ENCODE measurements at regions not wholly inside any gene's neighbourhood (a gene's known extent, or its start where the extent isn't known, plus 50 kb on each side); places are given as distances from the start of the nearest gene placed in this dataset.

DNA sequence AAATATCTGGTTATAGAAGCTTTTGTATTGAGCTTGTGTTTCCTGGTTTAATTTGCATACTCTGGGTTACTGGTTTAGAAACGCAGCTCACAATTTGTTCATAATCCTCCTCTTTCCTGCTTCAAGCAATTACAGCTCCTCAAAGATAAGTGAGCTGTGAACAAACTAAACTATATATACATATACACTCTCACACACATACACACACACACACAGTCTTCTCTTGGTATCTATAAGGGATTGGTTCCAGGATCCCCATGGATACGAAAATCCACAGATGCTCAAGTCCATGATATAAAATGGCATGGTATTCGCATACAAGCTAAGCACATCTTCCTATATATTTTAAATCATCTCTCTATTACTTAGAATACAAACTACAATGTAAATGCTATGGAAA is 510.9 kb upstream of the CDH18 start:
- TF ChIP-seq POLR2A (IDR thresholded peaks at IDR 0.05; ENCODE audit: low read length) (no peak), GATA1 (IDR thresholded peaks at IDR 0.05; ENCODE audit: low read depth, low read length) (no peak)
